GM18511 (cell line): ENCODE measurements at regions not wholly inside any gene's neighbourhood (a gene's known extent, or its start where the extent isn't known, plus 50 kb on each side); places are given as distances from the start of the nearest gene placed in this dataset.
"Not testable (repeated sequence)": the region's sequence is repeated elsewhere in the genome, so short reads cannot be mapped to it uniquely, and the experiment has no call there.

ENCODE experiments used
- ATAC-seq: cut with Tn5 transposase; IDR thresholded peaks from one replicate; pipeline ENCODE4 v1.9.1; 2021; ENCODE audit warnings: mild to moderate bottlenecking, moderate library complexity; ENCODE audit not compliant: unreplicated experiment

- no peak for ATAC-seq
Observed at GRCh38 chr6:156689656-156690055, 87.5 kb upstream of the ARID1B start.

GRCh38 chr6:156688620-156688971 is 88.6 kb upstream of the ARID1B start:
- no peak for ATAC-seq

- no peak for ATAC-seq
Observed at GRCh38 chr6:156687789-156688619, 89.2 kb upstream of the ARID1B start.

- ATAC-seq = peak; percentile 63
Observed at GRCh38 chr6:156686995-156687788, 90.0 kb upstream of the ARID1B start.

GRCh38 chr6:156686301-156686994 is 90.7 kb upstream of the ARID1B start:
- peak; percentile 32 for ATAC-seq

GRCh38 chr6:156685823-156686222 is 91.4 kb upstream of the ARID1B start:
- no peak for ATAC-seq

GRCh38 chr6:156683821-156684220 is 93.4 kb upstream of the ARID1B start:
- ATAC-seq = no peak

GRCh38 chr6:156676721-156677120 is 100.5 kb upstream of the ARID1B start:
- no peak for ATAC-seq

- ATAC-seq = no peak
Observed at GRCh38 chr6:156674197-156674596, 103.0 kb upstream of the ARID1B start.

GRCh38 chr6:156670097-156670496 is 107.1 kb upstream of the ARID1B start:
- not testable (repeated sequence) for ATAC-seq

GRCh38 chr6:156662025-156662445 is 115.1 kb upstream of the ARID1B start:
- ATAC-seq = no peak

GRCh38 chr6:156660389-156660788 is 116.8 kb upstream of the ARID1B start:
- no peak for ATAC-seq

- ATAC-seq = peak; percentile 41
Observed at GRCh38 chr6:156659822-156660198, 117.4 kb upstream of the ARID1B start.

- ATAC-seq = peak; percentile 38
Observed at GRCh38 chr6:156658966-156659821, 118.0 kb upstream of the ARID1B start.

GRCh38 chr6:156658186-156658965 is 118.8 kb upstream of the ARID1B start:
- ATAC-seq = no peak

- no peak for ATAC-seq
Observed at GRCh38 chr6:156657296-156657695, 119.9 kb upstream of the ARID1B start.

GRCh38 chr6:156654919-156655918 is 122.0 kb upstream of the ARID1B start:
- no peak for ATAC-seq

GRCh38 chr6:156652231-156652750 is 124.9 kb upstream of the ARID1B start:
- ATAC-seq = no peak
